ENCODE measurements at regions not wholly inside any gene's neighbourhood (a gene's known extent, or its start where the extent isn't known, plus 50 kb on each side); places are given as distances from the start of the nearest gene placed in this dataset.

GRCh38 chr7:63072806-63073205 lies 925.8 kb upstream of the ZNF722 start:
- Histone ChIP-seq H3K4me3 (no peak overlapping the region), H3K27ac (ENCODE audit: low read depth in 1 of 2, low read length in 1 of 2) (no peak overlapping the region), H3K9ac (ENCODE audit: insufficient read depth in 1 of 2, low read length in 2 of 2) (no peak overlapping the region), H3K4me1 (ENCODE audit: control insufficient read depth in 5 of 5, insufficient read depth in 5 of 5, low read length in 5 of 5) (no peaks in the 10 kb centered on the region), H3K9me3 (ENCODE audit: control insufficient read depth in 4 of 4, insufficient read depth in 3 of 4, low read length in 3 of 4) (peaks cover 0 to 46% (median 6%) of the 10 kb centered on the region in 4 donors), H3K36me3 (ENCODE audit: control insufficient read depth in 4 of 4, insufficient read depth in 4 of 4, low read length in 4 of 4) (no peaks in the 10 kb centered on the region), H3K27me3 (ENCODE audit: control insufficient read depth in 3 of 3, insufficient read depth in 3 of 3, low read length in 2 of 3) (no peaks in the 10 kb centered on the region)
- WGBS, 2 donors = 53 to 56% methylated on average over 5 of the region's 5 CpGs
- no peak for TF ChIP-seq CTCF (IDR thresholded peaks at IDR 0.05; ENCODE audit: control extremely low read depth, extremely low read depth)
- no peak for ATAC-seq (ENCODE audit: insufficient read depth, low FRiP score)
- DNase-seq = no peak

- DNase-seq = no peak
- no peak for TF ChIP-seq CTCF (IDR thresholded peaks at IDR 0.05; ENCODE audit: control extremely low read depth, extremely low read depth)
- WGBS, 2 donors = 81 to 92% methylated on average over 2 of the region's 2 CpGs
- no peak overlapping the region for H3K9ac ChIP-seq (ENCODE audit: insufficient read depth in 1 of 2, low read length in 2 of 2)
- H3K4me3 ChIP-seq = no peak overlapping the region
- H3K4me1 ChIP-seq (ENCODE audit: control insufficient read depth in 5 of 5, insufficient read depth in 5 of 5, low read length in 5 of 5) = no peaks in the 10 kb centered on the region
- H3K9me3 ChIP-seq (ENCODE audit: control insufficient read depth in 4 of 4, insufficient read depth in 3 of 4, low read length in 3 of 4) = peaks cover 0 to 46% (median 7%) of the 10 kb centered on the region in 4 donors
- H3K36me3 ChIP-seq (ENCODE audit: control insufficient read depth in 4 of 4, insufficient read depth in 4 of 4, low read length in 4 of 4) = no peaks in the 10 kb centered on the region
- ATAC-seq (ENCODE audit: insufficient read depth, low FRiP score) = no peak
- H3K27me3 ChIP-seq (ENCODE audit: control insufficient read depth in 3 of 3, insufficient read depth in 3 of 3, low read length in 2 of 3) = no peaks in the 10 kb centered on the region
- H3K27ac ChIP-seq (ENCODE audit: low read depth in 1 of 2, low read length in 1 of 2) = no peak overlapping the region
Observed at GRCh38 chr7:63073286-63073685, 925.4 kb upstream of the ZNF722 start.

GRCh38 chr7:63073736-63074135 lies 924.9 kb upstream of the ZNF722 start:
- 79 to 100% methylated on average over 1 of the region's 1 CpG for WGBS, 2 donors

More at GRCh38 chr7:63073736-63074135, 924.9 kb upstream of the ZNF722 start:
- DNase-seq (no peak), ATAC-seq (ENCODE audit: insufficient read depth, low FRiP score) (no peak)
- Histone ChIP-seq H3K4me1 (ENCODE audit: control insufficient read depth in 5 of 5, insufficient read depth in 5 of 5, low read length in 5 of 5) (no peaks in the 10 kb centered on the region), H3K4me3 (no peak overlapping the region), H3K27me3 (ENCODE audit: control insufficient read depth in 3 of 3, insufficient read depth in 3 of 3, low read length in 2 of 3) (no peaks in the 10 kb centered on the region), H3K9ac (ENCODE audit: insufficient read depth in 1 of 2, low read length in 2 of 2) (no peak overlapping the region), H3K27ac (ENCODE audit: low read depth in 1 of 2, low read length in 1 of 2) (no peak overlapping the region), H3K9me3 (ENCODE audit: control insufficient read depth in 4 of 4, insufficient read depth in 3 of 4, low read length in 3 of 4) (peaks cover 0 to 47% (median 9%) of the 10 kb centered on the region in 4 donors), H3K36me3 (ENCODE audit: control insufficient read depth in 4 of 4, insufficient read depth in 4 of 4, low read length in 4 of 4) (no peaks in the 10 kb centered on the region)
- no peak for TF ChIP-seq CTCF (IDR thresholded peaks at IDR 0.05; ENCODE audit: control extremely low read depth, extremely low read depth)
